ENCODE measurements at regions not wholly inside any gene's neighbourhood (a gene's known extent, or its start where the extent isn't known, plus 50 kb on each side); places are given as distances from the start of the nearest gene placed in this dataset.

DNA sequence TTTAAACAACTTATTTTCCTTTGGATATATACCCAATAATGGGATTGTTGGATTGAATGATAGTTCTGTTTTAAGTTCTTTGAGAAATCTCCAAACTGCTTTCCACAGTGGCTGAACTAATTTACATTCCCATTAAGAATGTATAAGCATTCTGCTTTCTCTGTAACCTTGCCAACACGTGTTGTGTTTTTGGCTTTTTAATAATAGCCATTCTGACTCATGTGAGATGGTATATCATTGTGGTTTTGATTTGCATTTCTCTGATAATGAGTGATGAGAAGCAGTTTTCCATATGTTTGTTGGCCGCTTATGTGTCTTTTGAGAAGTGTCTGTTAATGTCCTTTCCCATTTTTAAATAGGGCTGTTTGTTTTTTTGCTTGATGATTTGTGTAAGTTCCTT lies 155.6 kb upstream of the PITX2 start:
- H3K27ac Mint-ChIP-seq: no peak overlapping the region
- DNase-seq: no peak
- no peak overlapping the region for H3K4me3 Mint-ChIP-seq
- peaks cover 0 to 5% (median 0%) of the 10 kb centered on the region in 7 donors for H3K9me3 Mint-ChIP-seq
- peaks cover 0 to under 1% (median 0%) of the 10 kb centered on the region in 3 donors for H3K27me3 Mint-ChIP-seq (ENCODE audit: low read depth in 3 of 3)
- intact Hi-C loops (cut with micrococcal nuclease): no loop called here
- Histone ChIP-seq H3K9me3 (replicated peaks in 1 of 2; ENCODE audit: control insufficient read depth in 1 of 2, insufficient read depth in 1 of 2, low read length in 2 of 2) (no peaks in the 10 kb centered on the region), H3K27me3 (ENCODE audit: control insufficient read depth in 2 of 2, insufficient read depth in 2 of 2, low read length in 2 of 2) (no peaks in the 10 kb centered on the region), H3K4me2 (replicated peaks; ENCODE audit: extremely low read depth, low read length, poor library complexity, severe bottlenecking) (no peak overlapping the region), H4K20me1 (ENCODE audit: insufficient read depth, low read length) (no peaks in the 10 kb centered on the region), H3K27ac (ENCODE audit: low read depth in 1 of 2, low read length in 2 of 2) (no peak overlapping the region), H2AFZ (ENCODE audit: insufficient read depth, low read depth, low read length, poor library complexity, severe bottlenecking) (no peak overlapping the region), H3K36me3 (replicated peaks in 1 of 2; ENCODE audit: control insufficient read depth in 1 of 2, insufficient read depth in 2 of 2, low read length in 2 of 2) (no peaks in the 10 kb centered on the region), H3K9ac (ENCODE audit: insufficient read depth, low read length, poor library complexity, severe bottlenecking) (no peak overlapping the region), H3K79me2 (ENCODE audit: insufficient read depth, low read length) (no peaks in the 10 kb centered on the region), H3K4me1 (ENCODE audit: control insufficient read depth in 1 of 2, insufficient read depth in 2 of 2, low read length in 2 of 2) (no peaks in the 10 kb centered on the region), H3K4me3 (replicated peaks in 1 of 3; ENCODE audit: low read depth in 2 of 3, low read length in 3 of 3) (no peak overlapping the region)
- 80% methylated on average over 1 of the region's 2 CpGs for WGBS (ENCODE audit: insufficient coverage)
- H3K36me3 Mint-ChIP-seq: no peaks in the 10 kb centered on the region
- no peaks in the 10 kb centered on the region for H3K4me1 Mint-ChIP-seq
- TF ChIP-seq CTCF (IDR thresholded peaks at IDR 0.05): no peak

- Histone ChIP-seq H3K4me1 (ENCODE audit: control insufficient read depth in 1 of 2, insufficient read depth in 2 of 2, low read length in 2 of 2) (no peaks in the 10 kb centered on the region), H2AFZ (ENCODE audit: insufficient read depth, low read depth, low read length, poor library complexity, severe bottlenecking) (no peak overlapping the region), H3K9me3 (replicated peaks in 1 of 2; ENCODE audit: control insufficient read depth in 1 of 2, insufficient read depth in 1 of 2, low read length in 2 of 2) (no peaks in the 10 kb centered on the region), H3K4me3 (replicated peaks in 1 of 3; ENCODE audit: low read depth in 2 of 3, low read length in 3 of 3) (no peak overlapping the region), H3K27me3 (ENCODE audit: control insufficient read depth in 2 of 2, insufficient read depth in 2 of 2, low read length in 2 of 2) (no peaks in the 10 kb centered on the region), H3K79me2 (ENCODE audit: insufficient read depth, low read length) (no peaks in the 10 kb centered on the region), H3K9ac (ENCODE audit: insufficient read depth, low read length, poor library complexity, severe bottlenecking) (no peak overlapping the region), H3K27ac (ENCODE audit: low read depth in 1 of 2, low read length in 2 of 2) (no peak overlapping the region), H4K20me1 (ENCODE audit: insufficient read depth, low read length) (no peaks in the 10 kb centered on the region), H3K4me2 (replicated peaks; ENCODE audit: extremely low read depth, low read length, poor library complexity, severe bottlenecking) (no peak overlapping the region), H3K36me3 (replicated peaks in 1 of 2; ENCODE audit: control insufficient read depth in 1 of 2, insufficient read depth in 2 of 2, low read length in 2 of 2) (no peaks in the 10 kb centered on the region)
- peaks cover 0 to 1% (median 0%) of the 10 kb centered on the region in 3 donors for H3K27me3 Mint-ChIP-seq (ENCODE audit: low read depth in 3 of 3)
- no peak for TF ChIP-seq CTCF (IDR thresholded peaks at IDR 0.05)
- DNase-seq: no peak
- no peak overlapping the region for H3K4me3 Mint-ChIP-seq
- no peaks in the 10 kb centered on the region for H3K36me3 Mint-ChIP-seq
- intact Hi-C loops (cut with micrococcal nuclease): no loop called here
- no peak overlapping the region for H3K27ac Mint-ChIP-seq
- 100% methylated on average over 1 of the region's 1 CpG for WGBS (ENCODE audit: insufficient coverage)
- peaks cover 0 to 5% (median 0%) of the 10 kb centered on the region in 7 donors for H3K9me3 Mint-ChIP-seq
- H3K4me1 Mint-ChIP-seq: no peaks in the 10 kb centered on the region
Observed at GRCh38 chr4:110780538-110780937, 157.7 kb upstream of the PITX2 start.

Data from CD14-positive monocyte (primary cell).